GM19351 (cell line): ENCODE measurements at regions not wholly inside any gene's neighbourhood (a gene's known extent, or its start where the extent isn't known, plus 50 kb on each side); places are given as distances from the start of the nearest gene placed in this dataset.
"Not testable (repeated sequence)": the region's sequence is repeated elsewhere in the genome, so short reads cannot be mapped to it uniquely, and the experiment has no call there.

Experiments
- ATAC-seq: cut with Tn5 transposase; IDR thresholded peaks from one replicate; pipeline ENCODE4 v1.9.1; 2021; ENCODE audit warnings: mild to moderate bottlenecking, moderate library complexity; ENCODE audit not compliant: unreplicated experiment

DNA sequence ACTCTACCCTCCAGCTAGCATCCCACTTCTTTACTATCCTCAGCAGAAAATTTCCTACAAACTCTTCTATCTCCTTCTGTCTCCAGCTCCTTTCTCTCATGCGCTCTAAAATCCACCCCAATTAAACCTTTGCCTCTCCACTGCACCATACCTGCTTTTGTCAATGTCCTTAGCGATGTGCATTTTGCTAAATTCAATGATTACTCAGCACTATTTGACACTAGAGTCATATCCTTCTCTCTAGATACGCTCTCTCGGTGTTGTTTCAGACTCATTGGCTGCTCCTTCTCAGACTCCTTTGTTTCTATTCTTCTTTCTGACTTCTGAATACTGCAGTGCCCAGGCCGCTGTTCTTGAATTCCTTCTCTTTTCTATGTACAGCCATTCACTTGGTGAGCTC, 144.2 kb downstream of the HLX start:
- ATAC-seq = no peak

DNA sequence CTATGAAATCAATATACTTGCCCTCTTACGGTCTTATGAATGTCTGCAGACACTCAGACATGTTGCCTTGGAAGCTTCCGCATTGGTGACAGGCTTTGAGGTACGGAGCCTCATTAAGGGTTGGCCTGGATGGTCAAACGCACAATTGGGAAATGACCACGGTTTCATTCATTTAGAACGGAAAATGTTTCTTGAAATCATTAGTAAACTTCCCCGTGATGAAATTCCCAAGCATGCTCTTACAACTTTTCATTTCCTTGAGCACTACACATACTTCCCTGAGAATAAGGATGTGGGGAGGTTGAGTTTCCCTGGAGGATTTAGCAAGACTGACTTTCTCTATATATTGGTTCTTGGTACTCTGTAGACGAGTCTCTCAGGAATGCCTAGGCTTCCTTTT, 146.3 kb downstream of the HLX start:
- no peak for ATAC-seq

GRCh38 chr1:221025956-221026355, 146.7 kb downstream of the HLX start:
- peak; percentile 47 for ATAC-seq

GRCh38 chr1:221029981-221030649, 150.9 kb downstream of the HLX start:
- ATAC-seq = no peak

DNA sequence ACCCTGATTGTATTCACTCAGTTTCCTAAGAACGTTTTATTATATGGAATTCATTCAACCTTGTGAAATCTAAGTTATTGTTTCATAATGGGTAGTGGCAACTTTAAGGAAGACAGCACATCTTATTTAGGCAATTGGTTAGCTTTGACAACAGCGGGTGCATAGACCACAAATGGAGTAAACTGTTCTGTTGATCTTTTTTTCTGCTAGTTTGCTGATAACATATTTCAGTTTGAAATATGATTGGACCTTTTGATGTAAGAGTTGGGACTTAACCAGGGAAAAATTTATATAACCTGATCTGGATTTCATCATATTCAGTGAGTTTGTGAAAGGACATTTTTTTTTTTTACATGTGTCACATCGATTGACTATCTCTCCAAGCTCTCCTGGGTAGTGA, 151.7 kb downstream of the HLX start:
- no peak for ATAC-seq

DNA sequence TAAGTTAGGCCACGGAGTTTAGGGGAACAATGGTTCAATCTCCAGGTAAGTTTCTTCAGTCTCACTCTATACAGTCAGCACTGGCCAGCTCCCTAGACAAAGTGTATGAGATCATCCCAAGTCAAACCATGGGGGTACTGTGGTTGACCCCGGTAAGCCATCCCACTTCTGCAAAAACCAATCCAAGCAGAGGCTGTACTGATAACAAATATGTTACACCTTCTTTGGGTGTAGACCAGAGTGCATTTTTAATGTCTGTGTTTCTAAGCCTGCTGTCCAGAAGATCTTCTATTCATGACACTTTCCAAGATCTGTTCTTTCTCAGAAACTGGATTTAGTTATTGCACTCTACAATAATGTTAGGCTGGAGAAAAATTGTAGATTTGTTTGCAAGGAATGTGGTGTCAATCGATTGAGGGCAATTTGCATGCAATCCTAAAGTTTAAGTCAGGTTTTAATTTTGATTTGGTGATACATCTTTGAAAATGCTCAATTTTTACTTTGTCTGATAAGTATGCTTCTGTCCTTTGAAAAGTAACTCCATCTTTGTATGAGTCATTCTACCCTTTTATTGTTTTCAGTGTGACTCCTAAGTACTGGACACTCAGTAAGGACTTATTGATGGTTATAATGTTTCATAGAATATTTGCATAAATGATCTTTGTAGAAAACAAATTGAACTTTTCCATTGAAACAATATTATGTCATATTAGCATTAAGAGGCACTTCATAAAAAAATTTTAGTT, 152.4 kb downstream of the HLX start:
- ATAC-seq = no peak

DNA sequence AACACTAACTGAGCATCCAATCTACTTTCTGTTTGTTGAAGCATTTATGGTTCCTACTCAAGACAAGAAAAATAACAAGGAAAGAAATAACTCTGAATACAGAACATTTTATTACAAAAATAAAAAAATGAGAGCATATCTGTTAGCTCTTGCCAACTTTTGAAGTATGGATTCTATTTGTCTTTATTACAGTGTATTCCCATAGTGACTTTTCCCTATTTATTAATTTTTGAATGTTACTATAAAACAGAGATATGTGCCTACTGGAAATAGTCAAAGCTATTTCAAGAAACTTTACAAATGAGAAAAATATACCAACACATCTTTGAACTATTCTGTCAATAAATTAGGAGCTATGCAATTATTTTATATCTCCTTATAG, 153.0 kb downstream of the HLX start:
- no peak for ATAC-seq

- ATAC-seq = no peak
These were observed 153.5 kb downstream of the HLX start for GRCh38 chr1:221032637-221033280.

DNA sequence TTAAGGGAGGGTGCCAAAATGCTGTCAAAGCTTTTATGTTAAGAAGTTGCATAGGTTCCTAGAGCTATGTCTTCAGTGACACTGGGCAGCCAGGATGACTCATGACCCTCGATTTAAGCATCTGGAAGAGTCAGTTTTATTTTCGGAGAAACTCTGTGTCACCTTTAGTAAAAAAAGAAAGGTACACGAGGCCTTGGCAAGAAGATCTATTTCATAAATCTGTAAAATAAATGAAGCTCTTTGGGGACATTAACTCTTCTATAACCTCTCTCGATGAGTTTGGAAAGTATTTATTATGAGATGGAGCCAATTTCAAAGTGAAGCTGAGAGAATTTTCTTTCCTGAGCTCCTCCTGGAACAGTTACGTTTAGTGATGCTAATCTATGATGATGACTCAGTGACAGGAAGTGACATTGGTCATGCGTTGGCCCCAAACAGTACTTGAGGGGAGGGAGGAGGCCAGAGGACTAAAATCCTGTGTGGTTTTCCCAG, 156.5 kb downstream of the HLX start:
- no peak for ATAC-seq

DNA sequence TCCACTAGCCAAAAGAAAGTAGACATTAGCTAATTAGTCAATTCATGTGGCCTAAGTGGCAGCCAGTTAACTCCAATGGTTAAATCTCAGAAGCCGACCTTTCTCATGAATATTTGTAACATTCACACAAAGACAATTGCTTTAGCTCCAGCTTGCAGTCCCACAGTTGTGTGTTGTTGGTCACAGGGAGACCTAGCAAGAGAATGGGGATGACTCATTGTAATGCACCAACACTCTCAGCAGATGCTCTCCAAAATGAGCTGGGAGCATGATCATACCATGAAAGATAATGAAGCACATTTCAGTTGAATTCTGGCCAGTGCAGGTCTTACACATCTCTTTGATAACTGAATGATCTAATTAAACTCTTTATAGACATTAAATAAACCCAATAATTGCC, 160.4 kb downstream of the HLX start:
- ATAC-seq = no peak

DNA sequence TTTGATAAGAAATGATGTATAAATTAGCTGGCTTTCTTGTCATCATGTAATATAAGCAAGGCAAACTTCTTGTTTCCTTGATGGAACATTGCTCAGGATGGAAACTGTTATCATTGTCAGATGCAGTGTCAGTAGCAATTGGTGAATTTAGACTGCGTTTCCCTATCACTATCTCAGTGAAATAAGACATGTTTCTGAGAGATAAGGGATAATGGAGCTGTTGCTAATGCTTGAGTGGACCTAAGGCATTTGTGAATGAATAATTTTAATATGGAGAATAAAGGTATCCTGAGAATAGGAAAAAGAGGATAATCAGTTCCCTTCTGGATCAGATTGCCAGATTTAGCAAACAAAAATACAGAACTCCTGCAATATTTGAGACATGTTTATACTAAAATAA, 160.9 kb downstream of the HLX start:
- ATAC-seq = no peak

- ATAC-seq = no peak
These were observed 161.5 kb downstream of the HLX start for GRCh38 chr1:221040691-221041285.

DNA sequence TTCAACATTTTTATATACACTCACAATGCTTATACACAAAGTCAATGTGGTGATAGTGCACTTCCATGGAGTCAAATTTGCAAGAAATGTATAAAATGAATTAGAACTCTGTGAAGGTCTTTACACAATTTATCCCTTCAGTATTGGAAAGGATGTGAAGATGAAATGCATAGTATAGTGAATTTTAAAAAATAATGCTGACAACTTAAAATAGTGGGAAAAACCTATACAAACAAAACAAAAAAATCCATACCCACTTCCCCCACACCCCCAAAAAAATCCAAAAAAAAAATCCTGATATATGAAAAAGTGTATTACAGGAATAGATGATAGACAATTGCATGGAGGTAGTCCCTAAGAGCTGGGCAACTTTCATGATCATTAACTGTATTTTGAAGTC, 165.3 kb downstream of the HLX start:
- no peak for ATAC-seq

DNA sequence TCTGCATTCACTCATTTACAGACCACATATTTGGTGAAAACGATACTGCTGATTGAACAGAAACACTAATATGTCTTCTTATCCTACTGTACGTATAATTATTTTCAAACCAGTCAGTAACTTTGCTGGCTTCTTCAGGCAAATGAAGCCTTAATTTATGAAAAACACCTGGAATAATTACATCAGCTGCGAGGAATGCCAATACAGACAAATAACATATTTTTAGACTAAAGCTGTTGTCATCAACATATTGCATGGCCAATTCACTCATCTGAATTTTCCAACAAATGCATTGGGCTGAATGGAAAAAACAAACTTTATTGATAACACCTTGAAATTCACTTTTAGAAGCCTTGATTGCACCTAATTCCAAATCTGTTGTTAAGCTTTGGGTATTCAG, 165.9 kb downstream of the HLX start:
- no peak for ATAC-seq

GRCh38 chr1:221045842-221046831, 166.9 kb downstream of the HLX start:
- ATAC-seq = peak; percentile 89

DNA sequence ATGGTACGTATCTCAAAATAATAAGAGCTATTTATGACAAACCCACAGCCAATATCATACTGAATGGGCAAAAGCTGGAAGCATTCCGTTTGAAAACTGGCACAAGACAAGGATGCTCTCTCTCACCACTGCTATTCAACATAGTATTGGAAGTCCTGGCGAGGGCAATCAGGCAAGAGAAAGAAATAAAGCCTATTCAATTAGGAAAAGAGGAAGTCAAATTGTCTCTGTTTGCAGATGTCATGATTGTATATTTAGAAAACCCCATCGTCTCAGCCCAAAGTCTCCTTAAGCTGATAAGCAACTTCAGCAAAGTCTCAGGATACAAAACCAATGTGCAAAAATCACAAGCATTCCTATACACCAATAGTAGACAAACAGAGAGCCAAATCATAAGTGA, 172.1 kb downstream of the HLX start:
- not testable (repeated sequence) for ATAC-seq

GRCh38 chr1:221053889-221054288, 174.6 kb downstream of the HLX start:
- ATAC-seq = no peak

GRCh38 chr1:221059506-221059905, 180.3 kb downstream of the HLX start:
- ATAC-seq = no peak

DNA sequence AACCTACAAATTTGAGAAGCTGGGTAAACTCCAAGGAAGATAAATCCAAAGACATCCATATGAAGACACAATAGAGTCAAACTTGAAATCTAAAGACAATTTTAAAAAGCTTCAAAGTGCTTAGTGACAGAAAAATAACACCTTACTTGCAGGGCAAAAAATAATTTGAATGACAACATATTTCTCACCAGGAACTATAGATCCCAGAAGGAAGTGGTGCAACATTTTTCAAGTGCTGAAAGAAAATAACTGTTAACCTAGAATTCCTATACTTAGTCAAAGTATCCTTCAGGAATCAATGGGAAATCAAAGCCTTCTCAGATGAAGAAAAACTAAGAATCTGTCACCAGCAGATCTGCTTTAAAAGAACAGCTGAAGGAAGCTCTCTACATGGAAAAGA, 184.4 kb downstream of the HLX start:
- no peak for ATAC-seq

GRCh38 chr1:221066351-221067001, 187.2 kb downstream of the HLX start:
- ATAC-seq = no peak
